Small intestine (tissue), 7 donors: ENCODE measurements at regions not wholly inside any gene's neighbourhood (a gene's known extent, or its start where the extent isn't known, plus 50 kb on each side); places are given as distances from the start of the nearest gene placed in this dataset.

Experiments
- DNase-seq, 2 donors: peaks; one replicate each; pipeline versions ENCODE4 v3.0.0 to v3.0.0-alpha.2; 2013
- FAIRE-seq: peaks from 2 replicates; lab custom pipeline; 2012; peaks lifted over from hg19 to GRCh38; lab: Jason Lieb, UNC
- H3K27ac ChIP-seq, 3 donors: one replicate each; pipeline ENCODE4 v1.5.1; 2013; ENCODE audit warnings: low read length in 2 of 3, mild to moderate bottlenecking in 2 of 3, control low read depth in 1 of 3, inconsistent platforms in 1 of 3, low read depth in 1 of 3, moderate library complexity in 1 of 3
- H3K27me3 ChIP-seq, 3 donors: one replicate each; pipeline ENCODE4 v1.6.1; 2013; ENCODE audit warnings: low read length in 3 of 3, inconsistent platforms in 1 of 3; ENCODE audit not compliant: control insufficient read depth in 3 of 3, insufficient read depth in 3 of 3
- H3K36me3 ChIP-seq, 3 donors: one replicate each; pipeline ENCODE4 v1.6.1; 2013; ENCODE audit warnings: low read length in 3 of 3, inconsistent platforms in 1 of 3, low read depth in 1 of 3, mild to moderate bottlenecking in 1 of 3, moderate library complexity in 1 of 3; ENCODE audit not compliant: control insufficient read depth in 3 of 3, insufficient read depth in 2 of 3
- H3K4me1 ChIP-seq, 3 donors: one replicate each; pipeline ENCODE4 v1.6.1; 2013; ENCODE audit warnings: low read length in 2 of 3, inconsistent platforms in 1 of 3, low read depth in 1 of 3, mild to moderate bottlenecking in 1 of 3, moderate library complexity in 1 of 3; ENCODE audit not compliant: control insufficient read depth in 3 of 3, insufficient read depth in 2 of 3
- H3K4me3 ChIP-seq, 3 donors: one replicate each; pipeline ENCODE4 v1.5.1; 2013; ENCODE audit warnings: low read length in 3 of 3, control low read depth in 1 of 3, inconsistent platforms in 1 of 3, low read depth in 1 of 3, mild to moderate bottlenecking in 1 of 3, moderate library complexity in 1 of 3
- H3K9me3 ChIP-seq, 2 donors: one replicate each; pipeline ENCODE4 v1.6.1; 2013; ENCODE audit warnings: low read depth in 1 of 2, low read length in 1 of 2; ENCODE audit not compliant: control insufficient read depth in 2 of 2, insufficient read depth in 1 of 2
- WGBS, 3 donors: extraction: QIAGEN DNeasy Blood & Tissue Kit; methylation state at CpG; one replicate each; pipeline ENCODE4 v1.1.7; 2013; 5-methylcytosine and 5-hydroxymethylcytosine counted together
- donor health status: healthy with polysubstance abuse.
- donor health status: control.
- donor health status: control.
- donor health status: Bipolar disorder and iron deficiency.
- donor health status: healthy.

- Histone ChIP-seq H3K4me3 (no peak overlapping the region), H3K36me3 (no peaks in the 10 kb centered on the region), H3K27ac (no peak overlapping the region), H3K9me3 (no peaks in the 10 kb centered on the region), H3K4me1 (no peaks in the 10 kb centered on the region), H3K27me3 (no peaks in the 10 kb centered on the region)
- no peak for FAIRE-seq
- no peak for DNase-seq
These were observed 490.4 kb downstream of the CENPC start for GRCh38 chr4:67054896-67055295.

GRCh38 chr4:67052814-67053675 is 492.3 kb downstream of the CENPC start:
- no peak overlapping the region for H3K4me3 ChIP-seq
- no peaks in the 10 kb centered on the region for H3K36me3 ChIP-seq
- no peak overlapping the region for H3K27ac ChIP-seq
- H3K9me3 ChIP-seq: no peaks in the 10 kb centered on the region
- no peak for FAIRE-seq
- no peaks in the 10 kb centered on the region for H3K27me3 ChIP-seq
- no peak for DNase-seq
- no peaks in the 10 kb centered on the region for H3K4me1 ChIP-seq
- WGBS, 3 donors: 75 to 77% (median 75%) methylated on average over 10 of the region's 10 CpGs

GRCh38 chr4:67051000-67051789 is 494.1 kb downstream of the CENPC start:
- Histone ChIP-seq H3K9me3 (no peaks in the 10 kb centered on the region), H3K36me3 (no peaks in the 10 kb centered on the region), H3K4me3 (no peak overlapping the region), H3K27me3 (no peaks in the 10 kb centered on the region), H3K4me1 (no peaks in the 10 kb centered on the region), H3K27ac (no peak overlapping the region)
- DNase-seq: no peak
- WGBS, 3 donors: 60 to 70% (median 67%) methylated on average over 4 of the region's 4 CpGs
- no peak for FAIRE-seq

GRCh38 chr4:67049446-67049845 is 495.9 kb downstream of the CENPC start:
- 41 to 54% (median 51%) methylated on average over 2 of the region's 2 CpGs for WGBS, 3 donors
- H3K27ac ChIP-seq: no peak overlapping the region
- no peaks in the 10 kb centered on the region for H3K9me3 ChIP-seq
- H3K4me1 ChIP-seq: no peaks in the 10 kb centered on the region
- no peak overlapping the region for H3K4me3 ChIP-seq
- FAIRE-seq (no peak), DNase-seq (no peak)
- no peaks in the 10 kb centered on the region for H3K36me3 ChIP-seq
- H3K27me3 ChIP-seq: no peaks in the 10 kb centered on the region

- WGBS, 3 donors: 33 to 49% (median 36%) methylated on average over 2 of the region's 2 CpGs
- H3K27ac ChIP-seq: no peak overlapping the region
- no peaks in the 10 kb centered on the region for H3K27me3 ChIP-seq
- no peak overlapping the region for H3K4me3 ChIP-seq
- H3K36me3 ChIP-seq: no peaks in the 10 kb centered on the region
- DNase-seq (no peak), FAIRE-seq (no peak)
- H3K4me1 ChIP-seq: no peaks in the 10 kb centered on the region
- no peaks in the 10 kb centered on the region for H3K9me3 ChIP-seq
These were observed 496.8 kb downstream of the CENPC start for GRCh38 chr4:67048530-67048929.

- Histone ChIP-seq H3K27me3 (no peaks in the 10 kb centered on the region), H3K36me3 (no peaks in the 10 kb centered on the region), H3K4me1 (no peaks in the 10 kb centered on the region), H3K9me3 (no peaks in the 10 kb centered on the region), H3K4me3 (no peak overlapping the region), H3K27ac (no peak overlapping the region)
- 45 to 58% (median 53%) methylated on average over 2 of the region's 2 CpGs for WGBS, 3 donors
- DNase-seq: no peak
- no peak for FAIRE-seq
These were observed 505.0 kb downstream of the CENPC start for GRCh38 chr4:67040315-67040714.

- no peak for DNase-seq
- no peak for FAIRE-seq
- Histone ChIP-seq H3K9me3 (no peaks in the 10 kb centered on the region), H3K27me3 (no peaks in the 10 kb centered on the region), H3K27ac (no peak overlapping the region), H3K36me3 (no peaks in the 10 kb centered on the region), H3K4me1 (no peaks in the 10 kb centered on the region), H3K4me3 (no peak overlapping the region)
- 22 to 48% (median 31%) methylated on average over 4 of the region's 4 CpGs for WGBS, 3 donors
These were observed 507.1 kb downstream of the CENPC start for GRCh38 chr4:67038228-67038566.

- H3K9me3 ChIP-seq: no peaks in the 10 kb centered on the region
- no peaks in the 10 kb centered on the region for H3K4me1 ChIP-seq
- no peak overlapping the region for H3K4me3 ChIP-seq
- no peaks in the 10 kb centered on the region for H3K27me3 ChIP-seq
- FAIRE-seq: no peak
- no peaks in the 10 kb centered on the region for H3K36me3 ChIP-seq
- DNase-seq: no peak
- H3K27ac ChIP-seq: no peak overlapping the region
These were observed 507.6 kb downstream of the CENPC start for GRCh38 chr4:67037504-67038227.
